Stimulated activated CD8-positive, alpha-beta memory T cell treated with anti-CD3 and anti-CD28 coated beads, Interleukin-12 subunit alpha, Interleukin-12 subunit beta, amount 100 ng/mL, for 24 hours (primary cell): ENCODE measurements at regions not wholly inside any gene's neighbourhood (a gene's known extent, or its start where the extent isn't known, plus 50 kb on each side); places are given as distances from the start of the nearest gene placed in this dataset.
"Not testable (repeated sequence)": the region's sequence is repeated elsewhere in the genome, so short reads cannot be mapped to it uniquely, and the experiment has no call there.

Source experiments
- DNase-seq: peaks from one replicate; pipeline ENCODE4 v3.0.0-alpha.2; 2020; ENCODE audit errors: extremely low read depth

DNA sequence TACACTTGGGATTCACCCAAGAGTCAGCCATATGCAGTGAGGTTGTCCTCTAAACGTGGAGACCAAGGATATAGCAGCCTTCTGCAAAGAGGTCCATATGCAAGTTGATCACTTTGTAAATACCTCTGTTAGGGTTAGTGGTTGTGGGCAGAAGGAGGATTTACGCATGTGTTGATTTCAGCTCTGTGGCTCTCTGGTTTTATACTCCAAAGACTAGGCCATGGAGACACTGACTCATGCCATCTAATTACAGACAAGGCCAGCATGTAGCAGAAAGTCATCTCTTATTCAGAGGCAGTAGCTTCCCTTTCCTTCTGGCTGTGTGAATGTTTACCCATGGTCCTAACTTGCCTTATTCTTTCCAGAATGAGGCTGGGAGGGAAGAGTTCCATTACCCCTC is 140.9 kb upstream of the GOLGA6L4 start:
- DNase-seq = not testable (repeated sequence)

DNA sequence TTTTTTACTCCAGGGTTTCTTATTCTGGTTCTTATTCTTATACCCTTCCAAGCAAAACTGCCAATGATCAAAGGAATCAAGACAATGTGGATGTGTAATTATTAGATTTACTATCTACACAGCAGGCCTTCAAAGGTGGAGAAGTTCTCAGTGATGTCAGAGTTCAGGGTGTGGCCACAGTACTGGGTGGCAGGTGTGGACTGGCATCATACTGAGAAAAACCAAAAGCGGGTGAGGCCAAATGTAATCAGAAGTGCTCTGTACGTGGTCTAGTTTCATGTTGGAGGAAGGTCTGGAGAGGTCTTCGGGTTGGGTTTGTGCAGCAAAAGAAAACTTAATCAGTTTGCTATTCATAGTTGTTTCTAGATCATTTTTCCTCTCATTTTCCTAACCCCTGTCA is 138.5 kb upstream of the GOLGA6L4 start:
- not testable (repeated sequence) for DNase-seq

DNA sequence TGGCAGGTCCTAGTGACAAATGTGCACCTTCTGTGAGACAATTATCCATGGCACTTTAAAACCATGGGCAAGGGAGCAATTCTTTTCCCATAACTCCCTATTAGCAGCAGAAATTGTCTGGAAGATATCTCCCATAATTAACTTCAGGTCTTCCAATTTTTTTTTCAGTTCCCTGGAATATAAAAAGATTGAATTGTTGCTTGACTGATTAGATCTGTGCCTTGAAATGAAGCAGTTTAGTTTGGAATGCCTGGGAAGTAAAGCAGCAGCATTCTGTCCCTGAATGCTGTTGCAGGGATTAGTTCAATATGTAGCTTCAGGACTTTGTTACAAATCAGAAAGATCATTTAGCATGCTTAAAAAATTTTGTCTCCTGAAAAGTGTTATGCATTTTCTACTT is 137.0 kb upstream of the GOLGA6L4 start:
- DNase-seq = no peak

DNA sequence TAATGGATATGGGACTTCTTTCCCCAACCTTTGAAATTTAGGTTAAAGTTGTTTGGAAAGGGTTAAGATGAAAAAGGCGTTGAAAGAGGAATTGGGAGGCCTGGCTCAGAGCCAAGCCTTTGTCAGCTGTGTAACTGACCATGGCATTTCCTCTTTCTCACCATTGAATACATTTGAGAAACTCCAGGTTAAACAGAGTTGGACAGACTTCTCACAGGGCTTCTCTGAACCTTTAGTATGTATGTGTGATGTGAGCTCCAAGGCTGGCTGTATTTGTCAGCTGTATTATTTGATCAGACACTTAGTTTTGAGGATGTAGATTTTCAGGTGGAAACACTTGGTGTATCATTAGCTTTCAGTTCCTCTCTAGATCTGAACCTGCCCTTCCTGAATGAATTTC is 136.4 kb upstream of the GOLGA6L4 start:
- DNase-seq = no peak

DNA sequence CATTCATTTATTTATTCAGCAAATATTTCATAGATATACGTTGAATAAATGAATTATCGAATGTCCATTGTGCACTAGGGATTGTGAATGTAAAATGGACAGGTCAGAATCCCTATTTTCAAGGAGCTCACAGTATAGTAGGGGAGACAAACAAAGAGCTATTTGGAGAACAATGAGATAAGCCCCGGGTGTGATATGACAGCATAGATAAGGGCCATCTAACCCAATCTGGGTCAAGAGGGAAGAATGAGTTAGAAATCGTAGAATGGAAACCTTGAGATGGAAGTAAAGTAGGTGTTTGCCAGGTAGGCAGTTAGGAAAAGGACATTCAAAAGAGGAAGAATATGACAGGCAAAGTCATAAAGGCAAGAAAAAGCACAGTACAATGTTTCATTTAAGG is 132.2 kb upstream of the GOLGA6L4 start:
- no peak for DNase-seq

DNA sequence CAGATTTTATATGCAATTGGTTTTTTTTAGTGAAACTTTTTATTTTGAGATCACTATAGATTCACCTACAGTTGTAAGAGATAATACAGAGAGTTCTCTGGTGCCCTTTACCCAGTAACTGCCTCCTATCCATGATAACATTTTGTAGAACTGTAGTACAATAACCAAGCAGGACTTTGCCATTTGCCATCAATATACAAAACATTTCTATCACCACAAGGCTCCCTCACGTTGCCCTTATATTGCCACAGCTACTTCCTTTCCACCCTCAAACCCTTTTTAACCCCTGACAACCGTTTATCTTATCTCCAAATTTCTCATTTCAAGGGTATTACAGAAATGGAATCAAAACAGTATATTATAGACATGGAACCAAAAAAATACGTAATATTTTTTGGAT is 130.7 kb upstream of the GOLGA6L4 start:
- no peak for DNase-seq

DNA sequence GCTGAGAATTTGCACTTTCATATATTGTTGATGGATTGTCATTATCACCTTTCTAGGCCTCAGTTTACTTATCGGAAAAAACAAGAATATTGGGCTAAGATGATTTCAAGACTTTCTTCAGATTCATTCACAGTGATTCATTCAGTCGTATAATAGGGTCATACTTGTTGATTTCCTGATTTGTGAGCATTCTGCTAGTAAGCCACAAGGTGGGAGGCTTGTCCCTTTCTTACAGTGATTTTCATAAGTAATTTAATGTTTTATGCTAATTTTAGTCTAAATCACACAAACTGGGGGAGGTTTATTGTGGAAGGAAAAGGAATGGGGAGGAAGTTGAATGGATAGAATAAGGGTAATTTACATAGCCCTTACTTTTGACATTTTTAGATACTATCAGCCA is 126.8 kb upstream of the GOLGA6L4 start:
- DNase-seq = no peak

GRCh38 chr15:84111575-84111974 is 124.0 kb upstream of the GOLGA6L4 start:
- DNase-seq = no peak

DNA sequence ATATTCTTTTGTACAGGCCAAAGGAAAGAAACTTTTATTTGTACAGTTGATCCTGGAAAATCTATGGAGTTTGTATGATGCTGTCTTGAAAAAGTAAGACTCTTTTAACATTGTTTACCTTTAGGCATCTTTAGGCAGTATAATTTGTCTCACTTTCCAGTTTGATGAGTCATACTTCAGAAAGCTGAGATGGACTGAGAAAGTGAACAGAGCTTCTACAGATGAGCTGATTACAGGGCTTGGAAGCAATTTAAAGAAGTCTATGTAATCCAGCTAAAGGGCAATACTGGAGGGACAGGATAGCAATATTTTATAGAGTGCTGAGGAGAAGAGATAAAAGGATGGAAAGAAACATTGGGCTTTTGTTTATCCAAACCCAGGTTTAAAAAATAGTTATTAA is 123.5 kb upstream of the GOLGA6L4 start:
- no peak for DNase-seq

GRCh38 chr15:84113919-84114318 is 121.7 kb upstream of the GOLGA6L4 start:
- DNase-seq = no peak

- DNase-seq = not testable (repeated sequence)
These were observed 120.9 kb upstream of the GOLGA6L4 start for GRCh38 chr15:84114680-84115079.

GRCh38 chr15:84119351-84119750 is 116.2 kb upstream of the GOLGA6L4 start:
- DNase-seq = not testable (repeated sequence)

- not testable (repeated sequence) for DNase-seq
These were observed 114.7 kb upstream of the GOLGA6L4 start for GRCh38 chr15:84120903-84121302.

DNA sequence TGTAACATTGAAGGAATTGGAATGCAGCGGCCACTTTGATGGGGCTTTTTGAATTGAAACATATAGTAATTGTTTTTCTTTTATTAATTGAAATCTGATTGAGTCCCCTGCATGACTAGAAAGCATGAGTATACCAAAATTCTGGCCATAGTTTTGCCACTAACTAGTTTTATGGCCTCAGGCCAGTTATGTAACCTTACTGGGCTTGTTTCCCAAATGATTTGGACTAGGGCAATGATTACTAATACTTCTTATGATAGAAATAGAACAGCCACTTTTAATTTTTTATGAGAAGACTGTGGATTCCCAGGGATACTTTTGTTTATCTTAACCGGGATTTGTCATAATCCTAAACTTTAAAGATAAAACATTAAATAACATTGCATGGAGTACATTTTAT is 106.9 kb upstream of the GOLGA6L4 start:
- not testable (repeated sequence) for DNase-seq

- not testable (repeated sequence) for DNase-seq
These were observed 105.3 kb upstream of the GOLGA6L4 start for GRCh38 chr15:84130098-84130831.

- not testable (repeated sequence) for DNase-seq
These were observed 99.6 kb upstream of the GOLGA6L4 start for GRCh38 chr15:84135931-84136456.

DNA sequence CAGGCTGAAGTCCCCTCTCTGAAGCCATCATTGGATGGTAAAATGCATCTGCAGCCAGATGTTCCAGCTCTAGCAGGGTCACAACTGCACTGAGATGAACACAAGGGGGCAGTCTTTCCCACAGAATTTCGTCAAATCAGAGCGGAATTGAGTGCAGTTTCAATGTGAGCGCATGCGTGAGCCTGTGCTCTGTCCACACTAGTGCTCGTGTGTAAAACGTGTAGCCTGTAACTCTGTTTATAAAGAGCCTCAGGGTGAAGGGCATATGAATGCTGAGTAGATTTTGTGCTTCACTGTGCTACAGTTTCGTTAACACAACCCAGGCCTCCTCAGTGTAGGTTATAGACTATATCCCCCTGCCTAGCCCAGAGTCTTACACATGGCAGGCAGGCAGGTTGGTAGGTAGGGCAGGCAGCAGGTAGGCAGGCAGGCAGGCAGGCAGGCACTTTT is 92.7 kb upstream of the GOLGA6L4 start:
- peak; percentile 20 for DNase-seq

DNA sequence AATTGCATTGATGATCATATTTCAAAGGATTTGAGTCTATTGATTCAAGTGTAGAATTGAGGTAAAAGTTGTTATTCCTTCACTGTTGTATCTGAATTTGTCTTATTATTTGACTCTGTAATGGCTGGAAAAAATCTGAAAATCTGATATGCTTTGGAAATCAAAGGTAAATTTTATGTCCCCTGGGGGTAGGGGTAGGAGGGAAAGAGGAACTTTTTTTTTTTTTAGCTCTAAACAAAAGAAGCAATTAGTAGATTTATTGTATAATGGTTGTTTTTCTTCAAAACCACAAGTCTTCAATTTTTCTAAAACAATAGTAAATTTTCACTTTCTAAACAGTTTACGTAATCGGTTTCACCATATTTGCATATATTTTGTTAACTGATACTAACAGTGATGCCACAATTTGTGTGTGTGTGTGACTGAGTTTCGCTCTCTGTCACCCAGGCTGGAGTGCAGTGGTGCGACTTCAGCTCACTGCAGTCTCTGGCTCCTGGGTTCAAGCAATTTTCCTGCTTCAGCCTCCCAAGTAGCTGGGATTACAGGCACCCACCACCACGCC is 91.7 kb upstream of the GOLGA6L4 start:
- DNase-seq = no peak

- not testable (repeated sequence) for DNase-seq
These were observed 90.6 kb upstream of the GOLGA6L4 start for GRCh38 chr15:84144946-84145345.

GRCh38 chr15:84146299-84146698 is 89.3 kb upstream of the GOLGA6L4 start:
- DNase-seq = not testable (repeated sequence)

DNA sequence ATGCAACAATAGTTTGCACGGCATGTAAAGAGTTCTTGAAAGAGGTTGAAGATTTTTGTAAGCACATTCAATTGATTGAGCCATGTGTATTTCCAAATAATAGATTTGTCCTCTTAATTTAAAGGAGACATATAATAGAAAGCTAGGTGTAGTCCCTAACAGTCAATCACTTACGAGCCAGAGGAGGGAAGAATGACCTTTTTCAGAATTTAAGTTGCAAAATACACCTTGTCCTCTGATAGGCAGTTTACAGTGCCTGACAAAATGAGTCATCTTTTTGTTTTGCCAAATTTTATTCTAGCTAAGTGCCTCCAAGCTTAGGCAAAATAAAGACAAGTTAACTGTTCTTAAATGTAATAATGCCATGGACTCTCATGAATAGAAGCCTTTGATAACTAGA is 88.3 kb upstream of the GOLGA6L4 start:
- not testable (repeated sequence) for DNase-seq

DNA sequence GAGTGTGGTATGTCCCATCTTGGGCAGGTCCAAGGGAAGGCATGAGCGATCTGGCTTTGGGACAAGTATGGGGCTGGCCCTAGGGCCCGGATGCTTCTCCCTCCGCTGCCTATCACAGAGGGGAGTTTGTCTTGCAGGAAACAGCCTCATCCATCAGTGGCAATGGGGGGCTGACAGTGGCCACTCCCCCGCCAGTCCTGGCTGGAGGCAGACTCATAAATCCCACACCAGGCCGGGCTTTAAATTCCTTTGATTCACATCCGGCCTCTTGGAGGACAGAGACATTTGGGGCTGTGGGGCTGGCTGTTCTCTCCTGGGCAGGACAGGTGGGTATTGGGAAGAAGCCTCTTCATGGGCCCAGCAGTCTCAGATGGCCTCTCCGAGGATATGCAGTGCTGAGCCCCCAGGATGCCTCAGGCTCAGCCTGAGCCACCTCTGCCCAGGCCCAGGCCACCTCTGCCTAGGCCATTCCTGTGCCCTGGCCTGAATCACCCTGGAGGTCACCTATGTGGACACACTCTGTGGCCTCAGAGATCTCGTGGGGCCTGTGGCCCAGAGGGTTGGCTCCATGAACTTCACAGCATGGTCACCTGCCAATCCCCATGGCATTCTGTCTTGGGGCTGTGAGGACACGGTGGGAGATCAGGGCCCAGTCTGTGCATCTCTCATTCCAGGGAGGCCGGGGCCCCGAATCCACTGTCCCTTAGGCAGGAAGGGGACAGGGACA is 84.2 kb upstream of the GOLGA6L4 start:
- DNase-seq = no peak
